A549 (cell line): ENCODE measurements at regions not wholly inside any gene's neighbourhood (a gene's known extent, or its start where the extent isn't known, plus 50 kb on each side); places are given as distances from the start of the nearest gene placed in this dataset.

ENCODE experiments used
- ATAC-seq, 2 experiments: fragments of 200-7000 bp in 1 of 2; fragments of >200 bp in 1 of 2; cut with Nextera tagmentation in 1 of 2; cut with Tn5 transposase in 1 of 2; 3 replicates each; pipeline versions ENCODE4 v1.8.0 to v1.9.1; 2018 to 2020; ENCODE audit warnings: mild to moderate bottlenecking in 1 of 2, moderate library complexity in 1 of 2
- CTCF ChIA-PET: fragments of 300-600 bp; sonication (Branson Sonifier 250); formaldehyde crosslinking; extraction: SDS; loops from one replicate; lab custom pipeline; 2021; ENCODE audit warnings: antibody characterized with exemption, inconsistent platforms; lab: Yijun Ruan, JAX
- POLR2A ChIA-PET: fragments of 350-600 bp; formaldehyde crosslinking; extraction: SDS; loops from one replicate; lab custom pipeline; 2021; ENCODE audit warnings: antibody characterized with exemption, inconsistent platforms; lab: Yijun Ruan, JAX
- DNase-seq, 2 experiments: peaks; one replicate each; pipeline versions ENCODE4 v3.0.0 to v3.0.0-alpha.2; 2011 to 2016; ENCODE audit warnings: low read depth in 1 of 2, low spot score in 1 of 2
- FAIRE-seq: peaks from 2 replicates; lab custom pipeline; 2011; peaks lifted over from hg19 to GRCh38; lab: Jason Lieb, UNC
- H3K27ac ChIP-seq, 2 experiments: fragments of >200 bp; sonication (Bioruptor Twin); formaldehyde crosslinking; 3 replicates each; pipeline ENCODE4 v1.5.1; 2016 to 2017
- H3K4me1 ChIP-seq: fragments of >200 bp; sonication (Bioruptor Twin); formaldehyde crosslinking; 3 replicates; pipeline ENCODE4 v1.6.1; 2016
- H3K4me2 ChIP-seq: fragments of >200 bp; sonication (Bioruptor Twin); formaldehyde crosslinking; 3 replicates; pipeline ENCODE4 v1.6.1; 2016
- H3K4me3 ChIP-seq: fragments of >200 bp; sonication (Bioruptor Twin); formaldehyde crosslinking; 3 replicates; pipeline ENCODE4 v1.5.1; 2016
- H3K9me3 ChIP-seq: fragments of >200 bp; sonication (Bioruptor Twin); formaldehyde crosslinking; 3 replicates; pipeline ENCODE4 v1.6.1; 2016
- BCL3 ChIP-seq: fragments of >200 bp; sonication (Bioruptor Twin); formaldehyde crosslinking; IDR thresholded peaks from 3 replicates; pipeline ENCODE4 v1.6.1; 2016
- CBX2 ChIP-seq: fragments of 200-600 bp; sonication (generic); IDR thresholded peaks from 2 replicates; pipeline ENCODE4 v1.6.1; 2016; ENCODE audit warnings: low read depth, mild to moderate bottlenecking, borderline replicate concordance
- CBX8 ChIP-seq: fragments of 200-600 bp; sonication (generic); IDR thresholded peaks from 2 replicates; pipeline ENCODE4 v1.6.1; 2016
- CEBPB ChIP-seq, 2 experiments: fragments of >200 bp in 1 of 2; sonication (Bioruptor Twin) in 1 of 2; formaldehyde crosslinking in 1 of 2; IDR thresholded peaks; 2 replicates each; pipeline ENCODE4 v1.6.1; 2012 to 2016
- CHD2 ChIP-seq: fragments of 150-350 bp; IDR thresholded peaks from 2 replicates; pipeline ENCODE4 v1.6.1; 2014; ENCODE audit warnings: low read length; ENCODE audit not compliant: partially characterized antibody
- EP300 ChIP-seq, 2 experiments: fragments of >200 bp; sonication (Bioruptor Twin); formaldehyde crosslinking; IDR thresholded peaks; 2 replicates in 1 of 2; 3 replicates in 1 of 2; pipeline ENCODE4 v1.6.1; 2016 to 2017
- FOSB ChIP-seq: fragments of 250-450 bp; sonication (Bioruptor Pico); IDR thresholded peaks from 2 replicates; pipeline ENCODE4 v1.5.0; 2020; ENCODE audit warnings: mild to moderate bottlenecking, moderate library complexity
- HDAC2 ChIP-seq: fragments of 200-600 bp; sonication (generic); IDR thresholded peaks from 2 replicates; pipeline ENCODE4 v1.6.1; 2016
- HMGXB4 ChIP-seq: fragments of 250-450 bp; sonication (Bioruptor Pico); IDR thresholded peaks from 2 replicates; pipeline ENCODE4 v1.5.0; 2021; ENCODE audit warnings: mild to moderate bottlenecking, moderate library complexity, borderline replicate concordance
- HOXA7 ChIP-seq: fragments of 250-450 bp; sonication (Bioruptor Pico); IDR thresholded peaks from 2 replicates; pipeline ENCODE4 v1.5.0; 2020; ENCODE audit warnings: mild to moderate bottlenecking, moderate library complexity
- HOXB13 ChIP-seq: fragments of 250-450 bp; sonication (Bioruptor Pico); IDR thresholded peaks from 2 replicates; pipeline ENCODE4 v1.5.0; 2020; ENCODE audit warnings: low read depth, mild to moderate bottlenecking, moderate library complexity
- KDM1A ChIP-seq: fragments of 200-600 bp; sonication (generic); IDR thresholded peaks from 2 replicates; pipeline ENCODE4 v1.6.1; 2016; ENCODE audit warnings: low read depth, mild to moderate bottlenecking
- MAX ChIP-seq: IDR thresholded peaks from 2 replicates; pipeline ENCODE4 v1.6.1; 2012
- MAZ ChIP-seq: fragments of 150-350 bp; IDR thresholded peaks from 2 replicates; pipeline ENCODE4 v1.6.1; 2014; ENCODE audit warnings: antibody characterized with exemption, low read depth, low read length, borderline replicate concordance
- MYC ChIP-seq: IDR thresholded peaks from 2 replicates; pipeline ENCODE4 v1.6.1; 2012; ENCODE audit warnings: mild to moderate bottlenecking, inconsistent platforms, low read length, improper control_type of control experiment, borderline replicate concordance
- NPAS2 ChIP-seq: fragments of 250-450 bp; sonication (Bioruptor Pico); IDR thresholded peaks from 2 replicates; pipeline ENCODE4 v1.8.0; 2022; ENCODE audit warnings: mild to moderate bottlenecking, moderate library complexity, borderline replicate concordance
- NR3C1 ChIP-seq: fragments of >200 bp; sonication (Bioruptor Twin); formaldehyde crosslinking; IDR thresholded peaks from 3 replicates; pipeline ENCODE4 v1.6.1; 2017
- POLR2A ChIP-seq: IDR thresholded peaks from 2 replicates; pipeline ENCODE4 v1.6.1; 2012; ENCODE audit warnings: mild to moderate bottlenecking, low read length
- RAD21 ChIP-seq, 2 experiments: fragments of >200 bp in 1 of 2; sonication (Bioruptor Twin) in 1 of 2; formaldehyde crosslinking in 1 of 2; IDR thresholded peaks in 1 of 2; conservative IDR thresholded peaks in 1 of 2; 2 replicates in 1 of 2; 3 replicates in 1 of 2; pipeline ENCODE4 v1.6.1; 2012 to 2018; ENCODE audit warnings: inconsistent platforms in 1 of 2
- RFX5 ChIP-seq: fragments of 450-650 bp; IDR thresholded peaks from 2 replicates; pipeline ENCODE4 v1.7.1; 2014; ENCODE audit warnings: antibody characterized with exemption, mild to moderate bottlenecking, moderate library complexity
- SREBF2 ChIP-seq: fragments of 450-650 bp; IDR thresholded peaks from 2 replicates; pipeline ENCODE4 v1.6.1; 2014; ENCODE audit warnings: mild to moderate bottlenecking, moderate library complexity
- TFCP2L1 ChIP-seq: fragments of 250-450 bp; sonication (Bioruptor Pico); IDR thresholded peaks from 2 replicates; pipeline ENCODE4 v1.5.0; 2021; ENCODE audit warnings: mild to moderate bottlenecking
- ZSCAN20 ChIP-seq: fragments of 250-450 bp; sonication (Bioruptor Pico); IDR thresholded peaks from 2 replicates; pipeline ENCODE4 v1.8.0; 2022; ENCODE audit warnings: mild to moderate bottlenecking, moderate library complexity
- WGBS: methylation state at CpG from one replicate; pipeline ENCODE4 v1.1.6; 2017; ENCODE audit errors: missing lambda C conversion rate; 5-methylcytosine and 5-hydroxymethylcytosine counted together

- ATAC-seq, result no peak
- no peak overlapping the region for H3K27ac ChIP-seq
- ChIA-PET CTCF (no interaction called here), POLR2A (no interaction called here)
- 17% methylated on average over 1 of the region's 1 CpG for WGBS
- H3K4me2 ChIP-seq, result no peak overlapping the region
- TF ChIP-seq NPAS2, result no peak
- no peak for TF ChIP-seq NR3C1
- peaks cover 8% of the 10 kb centered on the region for H3K4me1 ChIP-seq
- FAIRE-seq, result no peak
- no peak overlapping the region for H3K4me3 ChIP-seq
- DNase-seq, result no peak
- no peaks in the 10 kb centered on the region for H3K9me3 ChIP-seq
Observed at GRCh38 chr12:107241411-107241810, 148.1 kb upstream of the CRY1 start.

GRCh38 chr12:107242189-107242588, 148.8 kb upstream of the CRY1 start:
- no peak overlapping the region for H3K4me2 ChIP-seq
- ChIA-PET CTCF (no interaction called here), POLR2A (no interaction called here)
- ATAC-seq (no peak), DNase-seq (no peak), FAIRE-seq (no peak)
- 43% methylated on average over 4 of the region's 4 CpGs for WGBS
- no peaks in the 10 kb centered on the region for H3K9me3 ChIP-seq
- H3K27ac ChIP-seq, result no peak overlapping the region
- TF ChIP-seq MAX, result no peak
- TF ChIP-seq HDAC2, result no peak
- TF ChIP-seq HOXA7 (CRISPR knock-in tag), result no peak
- no peak for TF ChIP-seq SREBF2
- no peak for TF ChIP-seq RAD21 (conservative IDR thresholded peaks at IDR 0.05 in 1 of 2, IDR thresholded peaks at IDR 0.05 in 1 of 2)
- no peak for TF ChIP-seq POLR2A
- no peak for TF ChIP-seq TFCP2L1 (CRISPR knock-in tag)
- TF ChIP-seq FOSB, result no peak
- TF ChIP-seq CEBPB (IDR thresholded peaks at IDR 0.05), result no peak
- no peak for TF ChIP-seq ZSCAN20 (CRISPR knock-in tag)
- no peak for TF ChIP-seq MYC
- TF ChIP-seq HMGXB4 (CRISPR knock-in tag), result no peak
- no peak for TF ChIP-seq CBX2
- TF ChIP-seq MAZ, result no peak
- H3K4me1 ChIP-seq, result no peaks in the 10 kb centered on the region; the same call in 2 of the 3 replicates
- H3K4me3 ChIP-seq, result no peak overlapping the region

GRCh38 chr12:107243341-107243740, 150.0 kb upstream of the CRY1 start:
- Histone ChIP-seq H3K4me3 (no peak overlapping the region), H3K9me3 (no peaks in the 10 kb centered on the region), H3K27ac (no peak overlapping the region), H3K4me2 (no peak overlapping the region), H3K4me1 (no peaks in the 10 kb centered on the region)
- TF ChIP-seq EP300 (IDR thresholded peaks at IDR 0.05), result no peak
- TF ChIP-seq CBX8, result no peak
- no peak for TF ChIP-seq HOXB13
- no peak for TF ChIP-seq CHD2
- TF ChIP-seq BCL3, result no peak
- TF ChIP-seq CEBPB (IDR thresholded peaks at IDR 0.05), result no peak
- TF ChIP-seq KDM1A, result no peak
- TF ChIP-seq RFX5, result no peak
- DNase-seq (no peak), ATAC-seq (no peak), FAIRE-seq (no peak)
- ChIA-PET POLR2A (no interaction called here), CTCF (no interaction called here)
- 44% methylated on average over 4 of the region's 4 CpGs for WGBS
